HFF-Myc (cell line): ENCODE measurements at regions not wholly inside any gene's neighbourhood (a gene's known extent, or its start where the extent isn't known, plus 50 kb on each side); places are given as distances from the start of the nearest gene placed in this dataset.

ENCODE experiments used
- DNase-seq: peaks from one replicate; pipeline ENCODE4 v3.0.0-alpha.2; 2011; ENCODE audit warnings: low read depth; ENCODE audit errors: extremely low read depth
- H3K4me3 ChIP-seq: replicated peaks from 2 replicates; pipeline ENCODE4 v1.5.1; 2011; ENCODE audit warnings: low read depth, mild to moderate bottlenecking, control low read depth, low read length
- CTCF ChIP-seq: IDR thresholded peaks from 2 replicates; pipeline ENCODE4 v1.5.1; 2012; ENCODE audit warnings: mild to moderate bottlenecking, low read depth, low read length, control low read depth; ENCODE audit errors: missing control alignments

GRCh38 chr20:54284928-54285704, 77.2 kb downstream of the PFDN4 start:
- peak; percentile 10 for DNase-seq
- no peak for TF ChIP-seq CTCF
- no peak overlapping the region for H3K4me3 ChIP-seq

- no peak overlapping the region for H3K4me3 ChIP-seq
Observed at GRCh38 chr20:54290636-54291035, 82.7 kb downstream of the PFDN4 start.

GRCh38 chr20:54291339-54292010, 83.6 kb downstream of the PFDN4 start:
- no peak for DNase-seq
- H3K4me3 ChIP-seq, result no peak overlapping the region
- TF ChIP-seq CTCF, result no peak

More at GRCh38 chr20:54290636-54291035, 82.7 kb downstream of the PFDN4 start:
- DNase-seq, result no peak
- TF ChIP-seq CTCF, result no peak

- peak; percentile 4 for DNase-seq
- no peak overlapping the region for H3K4me3 ChIP-seq
- TF ChIP-seq CTCF, result no peak
Observed at GRCh38 chr20:54292185-54292584, 84.3 kb downstream of the PFDN4 start.

GRCh38 chr20:54293526-54293925, 85.6 kb downstream of the PFDN4 start:
- TF ChIP-seq CTCF, result no peak
- H3K4me3 ChIP-seq, result no peak overlapping the region
- DNase-seq, result no peak

- H3K4me3 ChIP-seq, result no peak overlapping the region
- no peak for TF ChIP-seq CTCF
Observed at GRCh38 chr20:54294094-54294493, 86.2 kb downstream of the PFDN4 start.

More at GRCh38 chr20:54294094-54294493, 86.2 kb downstream of the PFDN4 start:
- DNase-seq, result no peak
